GM23338 (cell line): ENCODE measurements at regions not wholly inside any gene's neighbourhood (a gene's known extent, or its start where the extent isn't known, plus 50 kb on each side); places are given as distances from the start of the nearest gene placed in this dataset.

ENCODE experiments used
- ATAC-seq: fragments of 200-7000 bp; cut with Tn5 transposase; 3 replicates; pipeline ENCODE4 v1.9.1; 2020
- DNase-seq: peaks from one replicate; pipeline ENCODE4 v3.0.0-alpha.2; 2015; ENCODE audit warnings: low spot score
- H2AFZ ChIP-seq: fragments of 200-600 bp; sonication (generic); 2 replicates; pipeline ENCODE4 v1.8.0; 2016; ENCODE audit warnings: antibody characterized with exemption, mild to moderate bottlenecking, moderate library complexity
- H3F3A ChIP-seq: fragments of 200-600 bp; sonication (generic); replicated peaks from 2 replicates; pipeline ENCODE4 v1.8.0; 2017; ENCODE audit warnings: antibody characterized with exemption, mixed run types, low read depth
- H3K27ac ChIP-seq: fragments of 200-600 bp; sonication (generic); 2 replicates; pipeline ENCODE4 v1.6.1; 2016; ENCODE audit warnings: low read depth
- H3K27me3 ChIP-seq: fragments of 200-600 bp; sonication (generic); 2 replicates; pipeline ENCODE4 v1.8.0; 2016; ENCODE audit warnings: mild to moderate bottlenecking, mixed run types, moderate library complexity; ENCODE audit not compliant: insufficient read depth
- H3K36me3 ChIP-seq: fragments of 200-600 bp; sonication (generic); 2 replicates; pipeline ENCODE4 v1.8.0; 2016; ENCODE audit warnings: mild to moderate bottlenecking; ENCODE audit not compliant: insufficient read depth
- H3K4me1 ChIP-seq: fragments of 200-600 bp; sonication (generic); 2 replicates; pipeline ENCODE4 v1.8.0; 2016; ENCODE audit warnings: mild to moderate bottlenecking, moderate library complexity; ENCODE audit not compliant: insufficient read depth
- H3K4me2 ChIP-seq: fragments of 200-600 bp; sonication (generic); 2 replicates; pipeline ENCODE4 v1.7.1; 2017; ENCODE audit warnings: mixed run types
- H3K4me3 ChIP-seq: fragments of 200-600 bp; sonication (generic); 2 replicates; pipeline ENCODE4 v1.6.1; 2016; ENCODE audit warnings: mixed run types
- H3K79me2 ChIP-seq: fragments of 200-600 bp; sonication (generic); replicated peaks from 2 replicates; pipeline ENCODE4 v1.8.0; 2017; ENCODE audit warnings: mild to moderate bottlenecking; ENCODE audit not compliant: insufficient read depth
- H3K9me2 ChIP-seq: fragments of 200-600 bp; sonication (generic); 2 replicates; pipeline ENCODE4 v1.8.0; 2017; ENCODE audit not compliant: insufficient read depth
- H4K20me1 ChIP-seq: fragments of 200-600 bp; sonication (generic); replicated peaks from 2 replicates; pipeline ENCODE4 v1.8.0; 2017; ENCODE audit warnings: mild to moderate bottlenecking; ENCODE audit not compliant: insufficient read depth
- H3K27ac Mint-ChIP-seq: 2 replicates; pipeline ENCODE4 v1.8.0; 2020; ENCODE audit warnings: inconsistent platforms, mild to moderate bottlenecking, moderate library complexity, mixed read lengths
- H3K27me3 Mint-ChIP-seq: 3 replicates; pipeline ENCODE4 v1.8.0; 2022; ENCODE audit warnings: low read depth, mild to moderate bottlenecking, moderate library complexity, mixed read lengths, inconsistent platforms; ENCODE audit not compliant: insufficient read depth, poor library complexity
- H3K36me3 Mint-ChIP-seq: 3 replicates; pipeline ENCODE4 v1.8.0; 2021; ENCODE audit warnings: low read depth, mild to moderate bottlenecking, inconsistent platforms, moderate library complexity, mixed read lengths
- H3K4me1 Mint-ChIP-seq: 3 replicates; pipeline ENCODE4 v1.8.0; 2020; ENCODE audit warnings: mild to moderate bottlenecking, inconsistent platforms, mixed read lengths
- H3K4me3 Mint-ChIP-seq: 3 replicates; pipeline ENCODE4 v1.8.0; 2021; ENCODE audit warnings: moderate library complexity, mild to moderate bottlenecking, inconsistent platforms, mixed read lengths
- H3K9me3 Mint-ChIP-seq: 3 replicates; pipeline ENCODE4 v1.8.0; 2020; ENCODE audit warnings: moderate library complexity, mild to moderate bottlenecking, inconsistent platforms, mixed read lengths
- CREB1 ChIP-seq: fragments of 250-450 bp; sonication (Bioruptor Pico); IDR thresholded peaks from 2 replicates; pipeline ENCODE4 v1.5.0; 2020; ENCODE audit warnings: low read depth, mild to moderate bottlenecking, moderate library complexity
- EZH2 ChIP-seq: fragments of 200-600 bp; sonication (generic); IDR thresholded peaks from one replicate; pipeline ENCODE4 v1.8.0; 2017; ENCODE audit warnings: antibody characterized with exemption, mild to moderate bottlenecking, low read depth; ENCODE audit not compliant: unreplicated experiment
- EZH2phosphoT487 ChIP-seq: fragments of 200-600 bp; sonication (generic); IDR thresholded peaks from one replicate; pipeline ENCODE4 v1.8.1; 2018; ENCODE audit warnings: antibody characterized with exemption; ENCODE audit not compliant: unreplicated experiment
- JUNB ChIP-seq: IDR thresholded peaks from one replicate; pipeline ENCODE4 v1.6.1; 2016; ENCODE audit warnings: antibody characterized with exemption; ENCODE audit not compliant: unreplicated experiment
- NANOG ChIP-seq: IDR thresholded peaks from 2 replicates; pipeline ENCODE4 v1.6.1; 2016; ENCODE audit warnings: antibody characterized with exemption, borderline replicate concordance
- POLR2AphosphoS5 ChIP-seq: IDR thresholded peaks from 2 replicates; pipeline ENCODE4 v1.6.1; 2016; ENCODE audit warnings: antibody characterized with exemption, low read depth
- STAT1 ChIP-seq: IDR thresholded peaks from one replicate; pipeline ENCODE4 v1.6.1; 2016; ENCODE audit warnings: antibody characterized with exemption; ENCODE audit not compliant: unreplicated experiment
- ZNF114 ChIP-seq: fragments of 250-450 bp; sonication (Bioruptor Pico); IDR thresholded peaks from 2 replicates; pipeline ENCODE4 v1.5.0; 2020; ENCODE audit warnings: mild to moderate bottlenecking, moderate library complexity
- ZNF331 ChIP-seq: fragments of 250-450 bp; sonication (Bioruptor Pico); IDR thresholded peaks from 2 replicates; pipeline ENCODE4 v1.5.0; 2020; ENCODE audit warnings: low read depth, mild to moderate bottlenecking, moderate library complexity
- TF ChIP-seq, protein P1 (sequence below), 2 experiments: fragments of 200-600 bp in 1 of 2; sonication (generic) in 1 of 2; conservative IDR thresholded peaks; 2 replicates each; pipeline versions ENCODE4 v1.5.1 to v1.6.1; 2016 to 2017; ENCODE audit warnings: antibody characterized with exemption in 2 of 2, low read depth in 2 of 2, mild to moderate bottlenecking in 2 of 2, moderate library complexity in 1 of 2
- TF ChIP-seq, protein P2 (sequence below): IDR thresholded peaks from one replicate; pipeline ENCODE4 v1.6.1; 2018; ENCODE audit warnings: antibody characterized with exemption; ENCODE audit not compliant: unreplicated experiment
- TF ChIP-seq, protein P3 (sequence below): fragments of 250-450 bp; sonication (Bioruptor Pico); IDR thresholded peaks from 2 replicates; pipeline ENCODE4 v1.5.0; 2020; ENCODE audit warnings: mild to moderate bottlenecking, moderate library complexity
- TF ChIP-seq, protein P4 (sequence below): IDR thresholded peaks from 2 replicates; pipeline ENCODE4 v1.6.1; 2016; ENCODE audit warnings: antibody characterized with exemption

DNA sequence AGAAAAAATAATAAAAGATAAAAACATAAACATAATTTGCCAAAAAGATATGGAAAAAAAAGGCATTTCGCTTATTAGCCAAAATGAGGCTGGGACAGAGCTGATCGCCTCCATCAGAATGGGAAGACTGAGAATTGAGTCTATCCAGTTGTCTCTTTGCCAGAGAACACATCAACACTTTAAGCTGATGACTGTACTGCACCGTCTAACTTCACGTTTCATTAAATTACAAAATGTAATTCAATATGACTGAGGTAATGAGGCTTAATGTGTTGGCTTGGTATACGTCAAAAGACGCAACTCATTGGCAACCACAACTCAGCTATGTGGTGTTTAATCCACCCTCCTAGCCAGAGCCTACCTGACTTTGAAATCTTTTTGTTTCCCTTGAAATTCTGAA, 462.7 kb upstream of the CD180 start:
- no peak for TF ChIP-seq JUNB
- TF ChIP-seq, protein P1, sequence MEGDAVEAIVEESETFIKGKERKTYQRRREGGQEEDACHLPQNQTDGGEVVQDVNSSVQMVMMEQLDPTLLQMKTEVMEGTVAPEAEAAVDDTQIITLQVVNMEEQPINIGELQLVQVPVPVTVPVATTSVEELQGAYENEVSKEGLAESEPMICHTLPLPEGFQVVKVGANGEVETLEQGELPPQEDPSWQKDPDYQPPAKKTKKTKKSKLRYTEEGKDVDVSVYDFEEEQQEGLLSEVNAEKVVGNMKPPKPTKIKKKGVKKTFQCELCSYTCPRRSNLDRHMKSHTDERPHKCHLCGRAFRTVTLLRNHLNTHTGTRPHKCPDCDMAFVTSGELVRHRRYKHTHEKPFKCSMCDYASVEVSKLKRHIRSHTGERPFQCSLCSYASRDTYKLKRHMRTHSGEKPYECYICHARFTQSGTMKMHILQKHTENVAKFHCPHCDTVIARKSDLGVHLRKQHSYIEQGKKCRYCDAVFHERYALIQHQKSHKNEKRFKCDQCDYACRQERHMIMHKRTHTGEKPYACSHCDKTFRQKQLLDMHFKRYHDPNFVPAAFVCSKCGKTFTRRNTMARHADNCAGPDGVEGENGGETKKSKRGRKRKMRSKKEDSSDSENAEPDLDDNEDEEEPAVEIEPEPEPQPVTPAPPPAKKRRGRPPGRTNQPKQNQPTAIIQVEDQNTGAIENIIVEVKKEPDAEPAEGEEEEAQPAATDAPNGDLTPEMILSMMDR (conservative IDR thresholded peaks at IDR 0.05; ENCODE audit: low read depth in 2 of 2): no peak
- no peak for TF ChIP-seq CREB1 (CRISPR knock-in tag)
- TF ChIP-seq, protein P2, sequence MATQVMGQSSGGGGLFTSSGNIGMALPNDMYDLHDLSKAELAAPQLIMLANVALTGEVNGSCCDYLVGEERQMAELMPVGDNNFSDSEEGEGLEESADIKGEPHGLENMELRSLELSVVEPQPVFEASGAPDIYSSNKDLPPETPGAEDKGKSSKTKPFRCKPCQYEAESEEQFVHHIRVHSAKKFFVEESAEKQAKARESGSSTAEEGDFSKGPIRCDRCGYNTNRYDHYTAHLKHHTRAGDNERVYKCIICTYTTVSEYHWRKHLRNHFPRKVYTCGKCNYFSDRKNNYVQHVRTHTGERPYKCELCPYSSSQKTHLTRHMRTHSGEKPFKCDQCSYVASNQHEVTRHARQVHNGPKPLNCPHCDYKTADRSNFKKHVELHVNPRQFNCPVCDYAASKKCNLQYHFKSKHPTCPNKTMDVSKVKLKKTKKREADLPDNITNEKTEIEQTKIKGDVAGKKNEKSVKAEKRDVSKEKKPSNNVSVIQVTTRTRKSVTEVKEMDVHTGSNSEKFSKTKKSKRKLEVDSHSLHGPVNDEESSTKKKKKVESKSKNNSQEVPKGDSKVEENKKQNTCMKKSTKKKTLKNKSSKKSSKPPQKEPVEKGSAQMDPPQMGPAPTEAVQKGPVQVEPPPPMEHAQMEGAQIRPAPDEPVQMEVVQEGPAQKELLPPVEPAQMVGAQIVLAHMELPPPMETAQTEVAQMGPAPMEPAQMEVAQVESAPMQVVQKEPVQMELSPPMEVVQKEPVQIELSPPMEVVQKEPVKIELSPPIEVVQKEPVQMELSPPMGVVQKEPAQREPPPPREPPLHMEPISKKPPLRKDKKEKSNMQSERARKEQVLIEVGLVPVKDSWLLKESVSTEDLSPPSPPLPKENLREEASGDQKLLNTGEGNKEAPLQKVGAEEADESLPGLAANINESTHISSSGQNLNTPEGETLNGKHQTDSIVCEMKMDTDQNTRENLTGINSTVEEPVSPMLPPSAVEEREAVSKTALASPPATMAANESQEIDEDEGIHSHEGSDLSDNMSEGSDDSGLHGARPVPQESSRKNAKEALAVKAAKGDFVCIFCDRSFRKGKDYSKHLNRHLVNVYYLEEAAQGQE: no peak
- TF ChIP-seq EZH2phosphoT487: no peak
- TF ChIP-seq, protein P3, sequence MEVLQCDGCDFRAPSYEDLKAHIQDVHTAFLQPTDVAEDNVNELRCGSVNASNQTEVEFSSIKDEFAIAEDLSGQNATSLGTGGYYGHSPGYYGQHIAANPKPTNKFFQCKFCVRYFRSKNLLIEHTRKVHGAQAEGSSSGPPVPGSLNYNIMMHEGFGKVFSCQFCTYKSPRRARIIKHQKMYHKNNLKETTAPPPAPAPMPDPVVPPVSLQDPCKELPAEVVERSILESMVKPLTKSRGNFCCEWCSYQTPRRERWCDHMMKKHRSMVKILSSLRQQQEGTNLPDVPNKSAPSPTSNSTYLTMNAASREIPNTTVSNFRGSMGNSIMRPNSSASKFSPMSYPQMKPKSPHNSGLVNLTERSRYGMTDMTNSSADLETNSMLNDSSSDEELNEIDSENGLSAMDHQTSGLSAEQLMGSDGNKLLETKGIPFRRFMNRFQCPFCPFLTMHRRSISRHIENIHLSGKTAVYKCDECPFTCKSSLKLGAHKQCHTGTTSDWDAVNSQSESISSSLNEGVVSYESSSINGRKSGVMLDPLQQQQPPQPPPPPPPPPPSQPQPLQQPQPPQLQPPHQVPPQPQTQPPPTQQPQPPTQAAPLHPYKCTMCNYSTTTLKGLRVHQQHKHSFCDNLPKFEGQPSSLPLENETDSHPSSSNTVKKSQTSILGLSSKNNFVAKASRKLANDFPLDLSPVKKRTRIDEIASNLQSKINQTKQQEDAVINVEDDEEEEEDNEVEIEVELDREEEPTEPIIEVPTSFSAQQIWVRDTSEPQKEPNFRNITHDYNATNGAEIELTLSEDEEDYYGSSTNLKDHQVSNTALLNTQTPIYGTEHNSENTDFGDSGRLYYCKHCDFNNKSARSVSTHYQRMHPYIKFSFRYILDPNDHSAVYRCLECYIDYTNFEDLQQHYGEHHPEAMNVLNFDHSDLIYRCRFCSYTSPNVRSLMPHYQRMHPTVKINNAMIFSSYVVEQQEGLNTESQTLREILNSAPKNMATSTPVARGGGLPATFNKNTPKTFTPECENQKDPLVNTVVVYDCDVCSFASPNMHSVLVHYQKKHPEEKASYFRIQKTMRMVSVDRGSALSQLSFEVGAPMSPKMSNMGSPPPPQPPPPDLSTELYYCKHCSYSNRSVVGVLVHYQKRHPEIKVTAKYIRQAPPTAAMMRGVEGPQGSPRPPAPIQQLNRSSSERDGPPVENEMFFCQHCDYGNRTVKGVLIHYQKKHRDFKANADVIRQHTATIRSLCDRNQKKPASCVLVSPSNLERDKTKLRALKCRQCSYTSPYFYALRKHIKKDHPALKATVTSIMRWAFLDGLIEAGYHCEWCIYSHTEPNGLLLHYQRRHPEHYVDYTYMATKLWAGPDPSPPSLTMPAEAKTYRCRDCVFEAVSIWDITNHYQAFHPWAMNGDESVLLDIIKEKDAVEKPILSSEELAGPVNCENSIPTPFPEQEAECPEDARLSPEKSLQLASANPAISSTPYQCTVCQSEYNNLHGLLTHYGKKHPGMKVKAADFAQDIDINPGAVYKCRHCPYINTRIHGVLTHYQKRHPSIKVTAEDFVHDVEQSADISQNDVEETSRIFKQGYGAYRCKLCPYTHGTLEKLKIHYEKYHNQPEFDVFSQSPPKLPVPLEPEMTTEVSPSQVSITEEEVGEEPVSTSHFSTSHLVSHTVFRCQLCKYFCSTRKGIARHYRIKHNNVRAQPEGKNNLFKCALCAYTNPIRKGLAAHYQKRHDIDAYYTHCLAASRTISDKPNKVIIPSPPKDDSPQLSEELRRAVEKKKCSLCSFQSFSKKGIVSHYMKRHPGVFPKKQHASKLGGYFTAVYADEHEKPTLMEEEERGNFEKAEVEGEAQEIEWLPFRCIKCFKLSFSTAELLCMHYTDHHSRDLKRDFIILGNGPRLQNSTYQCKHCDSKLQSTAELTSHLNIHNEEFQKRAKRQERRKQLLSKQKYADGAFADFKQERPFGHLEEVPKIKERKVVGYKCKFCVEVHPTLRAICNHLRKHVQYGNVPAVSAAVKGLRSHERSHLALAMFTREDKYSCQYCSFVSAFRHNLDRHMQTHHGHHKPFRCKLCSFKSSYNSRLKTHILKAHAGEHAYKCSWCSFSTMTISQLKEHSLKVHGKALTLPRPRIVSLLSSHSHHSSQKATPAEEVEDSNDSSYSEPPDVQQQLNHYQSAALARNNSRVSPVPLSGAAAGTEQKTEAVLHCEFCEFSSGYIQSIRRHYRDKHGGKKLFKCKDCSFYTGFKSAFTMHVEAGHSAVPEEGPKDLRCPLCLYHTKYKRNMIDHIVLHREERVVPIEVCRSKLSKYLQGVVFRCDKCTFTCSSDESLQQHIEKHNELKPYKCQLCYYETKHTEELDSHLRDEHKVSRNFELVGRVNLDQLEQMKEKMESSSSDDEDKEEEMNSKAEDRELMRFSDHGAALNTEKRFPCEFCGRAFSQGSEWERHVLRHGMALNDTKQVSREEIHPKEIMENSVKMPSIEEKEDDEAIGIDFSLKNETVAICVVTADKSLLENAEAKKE (CRISPR knock-in tag): no peak
- no peak for TF ChIP-seq NANOG
- no peak for TF ChIP-seq EZH2
- TF ChIP-seq, protein P4, sequence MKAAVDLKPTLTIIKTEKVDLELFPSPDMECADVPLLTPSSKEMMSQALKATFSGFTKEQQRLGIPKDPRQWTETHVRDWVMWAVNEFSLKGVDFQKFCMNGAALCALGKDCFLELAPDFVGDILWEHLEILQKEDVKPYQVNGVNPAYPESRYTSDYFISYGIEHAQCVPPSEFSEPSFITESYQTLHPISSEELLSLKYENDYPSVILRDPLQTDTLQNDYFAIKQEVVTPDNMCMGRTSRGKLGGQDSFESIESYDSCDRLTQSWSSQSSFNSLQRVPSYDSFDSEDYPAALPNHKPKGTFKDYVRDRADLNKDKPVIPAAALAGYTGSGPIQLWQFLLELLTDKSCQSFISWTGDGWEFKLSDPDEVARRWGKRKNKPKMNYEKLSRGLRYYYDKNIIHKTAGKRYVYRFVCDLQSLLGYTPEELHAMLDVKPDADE: no peak
- TF ChIP-seq ZNF114 (CRISPR knock-in tag): no peak
- TF ChIP-seq ZNF331 (CRISPR knock-in tag): no peak
- TF ChIP-seq POLR2AphosphoS5: no peak
- TF ChIP-seq STAT1: no peak
- Mint-ChIP-seq H3K27me3 (peaks cover 2% of the 10 kb centered on the region), H3K4me3 (no peak overlapping the region), H3K9me3 (peaks cover 9% of the 10 kb centered on the region), H3K36me3 (peaks cover 3% of the 10 kb centered on the region; the same call in 1 of the 3 replicates), H3K4me1 (no peaks in the 10 kb centered on the region), H3K27ac (no peak overlapping the region)
- no peak for DNase-seq
- Histone ChIP-seq H3F3A (no peaks in the 10 kb centered on the region), H3K4me2 (no peak overlapping the region), H3K27me3 (no peaks in the 10 kb centered on the region), H3K36me3 (no peaks in the 10 kb centered on the region), H3K4me1 (no peaks in the 10 kb centered on the region), H3K27ac (no peak overlapping the region), H3K4me3 (no peak overlapping the region), H3K9me2 (no peaks in the 10 kb centered on the region; the same call in 1 of the 2 replicates), H4K20me1 (no peaks in the 10 kb centered on the region), H3K79me2 (no peaks in the 10 kb centered on the region), H2AFZ (no peak overlapping the region)
- ATAC-seq: no peak
